ENCODE measurements at regions not wholly inside any gene's neighbourhood (a gene's known extent, or its start where the extent isn't known, plus 50 kb on each side); places are given as distances from the start of the nearest gene placed in this dataset.

- no peak for DNase-seq (ENCODE audit: low spot score, unreplicated experiment)
- Mint-ChIP-seq H3K36me3 (ENCODE audit: insufficient read depth) (no peaks in the 10 kb centered on the region), H3K4me1 (ENCODE audit: low read depth) (no peaks in the 10 kb centered on the region), H3K27ac (no peak overlapping the region), H3K4me3 (ENCODE audit: low read depth) (no peak overlapping the region), H3K27me3 (no peaks in the 10 kb centered on the region), H3K9me3 (ENCODE audit: low read depth) (no peaks in the 10 kb centered on the region)
- no peak for TF ChIP-seq CTCF (IDR thresholded peaks at IDR 0.05; ENCODE audit: unreplicated experiment)
Observed at GRCh38 chr5:92896722-92897121, 684.3 kb downstream of the NR2F1-AS1 start.

GRCh38 chr5:92890841-92891244, 690.2 kb downstream of the NR2F1-AS1 start:
- no peak for DNase-seq (ENCODE audit: low spot score, unreplicated experiment)
- Mint-ChIP-seq H3K9me3 (ENCODE audit: low read depth) (no peaks in the 10 kb centered on the region), H3K4me3 (ENCODE audit: low read depth) (no peak overlapping the region), H3K36me3 (ENCODE audit: insufficient read depth) (no peaks in the 10 kb centered on the region), H3K27ac (no peak overlapping the region), H3K27me3 (no peaks in the 10 kb centered on the region), H3K4me1 (ENCODE audit: low read depth) (peaks cover 7% of the 10 kb centered on the region)
- TF ChIP-seq CTCF (IDR thresholded peaks at IDR 0.05; ENCODE audit: unreplicated experiment): no peak

GRCh38 chr5:92889140-92889539, 691.9 kb downstream of the NR2F1-AS1 start:
- Mint-ChIP-seq H3K9me3 (ENCODE audit: low read depth) (no peaks in the 10 kb centered on the region), H3K27ac (no peak overlapping the region), H3K36me3 (ENCODE audit: insufficient read depth) (no peaks in the 10 kb centered on the region), H3K27me3 (no peaks in the 10 kb centered on the region), H3K4me3 (ENCODE audit: low read depth) (no peak overlapping the region), H3K4me1 (ENCODE audit: low read depth) (peaks cover 7% of the 10 kb centered on the region)
- no peak for DNase-seq (ENCODE audit: low spot score, unreplicated experiment)
- no peak for TF ChIP-seq CTCF (IDR thresholded peaks at IDR 0.05; ENCODE audit: unreplicated experiment)

GRCh38 chr5:92887254-92887653, 693.8 kb downstream of the NR2F1-AS1 start:
- H3K4me3 Mint-ChIP-seq (ENCODE audit: low read depth): no peak overlapping the region
- no peak for DNase-seq (ENCODE audit: low spot score, unreplicated experiment)
- no peaks in the 10 kb centered on the region for H3K9me3 Mint-ChIP-seq (ENCODE audit: low read depth)
- no peaks in the 10 kb centered on the region for H3K36me3 Mint-ChIP-seq (ENCODE audit: insufficient read depth)
- no peak overlapping the region for H3K27ac Mint-ChIP-seq
- no peaks in the 10 kb centered on the region for H3K27me3 Mint-ChIP-seq
- no peak for TF ChIP-seq CTCF (IDR thresholded peaks at IDR 0.05; ENCODE audit: unreplicated experiment)
- peaks cover 7% of the 10 kb centered on the region for H3K4me1 Mint-ChIP-seq (ENCODE audit: low read depth)

- Mint-ChIP-seq H3K4me3 (ENCODE audit: low read depth) (no peak overlapping the region), H3K9me3 (ENCODE audit: low read depth) (no peaks in the 10 kb centered on the region), H3K27me3 (no peaks in the 10 kb centered on the region), H3K4me1 (ENCODE audit: low read depth) (peaks cover 7% of the 10 kb centered on the region), H3K27ac (no peak overlapping the region), H3K36me3 (ENCODE audit: insufficient read depth) (no peaks in the 10 kb centered on the region)
- DNase-seq (ENCODE audit: low spot score, unreplicated experiment): no peak
- no peak for TF ChIP-seq CTCF (IDR thresholded peaks at IDR 0.05; ENCODE audit: unreplicated experiment)
Observed at GRCh38 chr5:92886751-92887150, 694.3 kb downstream of the NR2F1-AS1 start.
